ENCODE measurements at regions not wholly inside any gene's neighbourhood (a gene's known extent, or its start where the extent isn't known, plus 50 kb on each side); places are given as distances from the start of the nearest gene placed in this dataset.

GRCh38 chr1:30446095-30446494 lies 277.3 kb downstream of the MATN1 start:
- H3K27me3 ChIP-seq (replicated peaks in 1 of 2; ENCODE audit: control insufficient read depth in 2 of 2, insufficient read depth in 2 of 2, low read length in 1 of 2), result peaks cover 0 to 2% of the 10 kb centered on the region in 2 experiments; a peak in 1 of 4 replicates
- POLR2A ChIA-PET, result no interaction called here
- H3K4me3 ChIP-seq, result no peak overlapping the region
- intact Hi-C loops (cut with micrococcal nuclease; ENCODE audit: unreplicated experiment), result no loop called here
- no peaks in the 10 kb centered on the region for H3K79me2 ChIP-seq (ENCODE audit: control insufficient read depth, insufficient read depth, low read length)
- H3K9ac ChIP-seq (ENCODE audit: control insufficient read depth, insufficient read depth, low read length), result no peak overlapping the region
- 11% methylated on average over 11 of the region's 11 CpGs for WGBS (ENCODE audit: insufficient coverage, insufficient replicate concordance, low lambda C conversion rate, missing lambda C conversion rate)
- no peak overlapping the region for H2AFZ ChIP-seq (ENCODE audit: control insufficient read depth, low read depth, low read length)
- in situ Hi-C loops (cut with MboI), result no loop called here
- no peaks in the 10 kb centered on the region for H3K4me1 ChIP-seq (ENCODE audit: control insufficient read depth, insufficient read depth, low read length)
- SMC1A ChIA-PET (ENCODE audit: uncharacterized antibody, unreplicated experiment), result interaction anchor here (0.7 kb wide), 1 partner anchor 1337 kb away, joined by 3 read pairs; no protein-coding TSS in a partner anchor
- no peaks in the 10 kb centered on the region for H4K20me1 ChIP-seq (ENCODE audit: control insufficient read depth, insufficient read depth)
- no peaks in the 10 kb centered on the region for H3K9me3 ChIP-seq (replicated peaks; ENCODE audit: control insufficient read depth, insufficient read depth, low read length)
- BruUV-seq (replicated peaks), result no TSS peak
- no peak overlapping the region for H3K4me2 ChIP-seq (ENCODE audit: control insufficient read depth, insufficient read depth)
- no peak overlapping the region for H3K27ac ChIP-seq (ENCODE audit: control insufficient read depth, insufficient read depth)
- FAIRE-seq, result no peak
- H3K36me3 ChIP-seq (ENCODE audit: control insufficient read depth in 2 of 2, insufficient read depth in 2 of 2, low read length in 1 of 2), result no peaks in the 10 kb centered on the region
- CTCF ChIA-PET, result no interaction called here
- TF ChIP-seq RAD21 (IDR thresholded peaks at IDR 0.05; ENCODE audit: insufficient read depth, low read depth, low read length), result no peak
- no peak for TF ChIP-seq EP300 (IDR thresholded peaks at IDR 0.05; ENCODE audit: borderline replicate concordance in 1 of 2, control insufficient read depth in 1 of 2, low read depth in 2 of 2, low read length in 2 of 2)
- TF ChIP-seq E2F4 (IDR thresholded peaks at IDR 0.05; ENCODE audit: low read depth, low read length), result no peak
- no peak for TF ChIP-seq E4F1 (IDR thresholded peaks at IDR 0.05; ENCODE audit: borderline replicate concordance, partially characterized antibody)
- no peak for TF ChIP-seq JUNB (IDR thresholded peaks at IDR 0.05)
- RAD21 ChIA-PET (ENCODE audit: unreplicated experiment), result no interaction called here
- no peak for DNase-seq (ENCODE audit: low read depth, low spot score)
- no peak for ATAC-seq
